H54 (cell line): ENCODE measurements at regions not wholly inside any gene's neighbourhood (a gene's known extent, or its start where the extent isn't known, plus 50 kb on each side); places are given as distances from the start of the nearest gene placed in this dataset.
"Not testable (repeated sequence)": the region's sequence is repeated elsewhere in the genome, so short reads cannot be mapped to it uniquely, and the experiment has no call there.

Experiments
- DNase-seq: peaks from one replicate; pipeline ENCODE4 v3.0.0; 2011; ENCODE audit warnings: low spot score, mixed read lengths; ENCODE audit not compliant: insufficient read length
- FAIRE-seq: peaks from 3 replicates; lab custom pipeline; 2011; peaks lifted over from hg19 to GRCh38; lab: Jason Lieb, UNC
- POLR2A ChIP-seq: IDR thresholded peaks from 2 replicates; pipeline ENCODE4 v1.6.1; 2011; ENCODE audit warnings: low read depth, mild to moderate bottlenecking, low read length

GRCh38 chr2:173502296-173502695 lies 147.6 kb downstream of the CDCA7 start:
- FAIRE-seq (no peak), DNase-seq (no peak)
- TF ChIP-seq POLR2A: no peak

- FAIRE-seq (no peak), DNase-seq (no peak)
- no peak for TF ChIP-seq POLR2A
Measured at GRCh38 chr2:173511357-173511756, 156.7 kb downstream of the CDCA7 start.

GRCh38 chr2:173511942-173512341 lies 157.3 kb downstream of the CDCA7 start:
- DNase-seq (no peak), FAIRE-seq (no peak)
- TF ChIP-seq POLR2A: no peak

GRCh38 chr2:173513107-173513727 lies 158.5 kb downstream of the CDCA7 start:
- TF ChIP-seq POLR2A: no peak
- DNase-seq (no peak), FAIRE-seq (no peak)

DNA sequence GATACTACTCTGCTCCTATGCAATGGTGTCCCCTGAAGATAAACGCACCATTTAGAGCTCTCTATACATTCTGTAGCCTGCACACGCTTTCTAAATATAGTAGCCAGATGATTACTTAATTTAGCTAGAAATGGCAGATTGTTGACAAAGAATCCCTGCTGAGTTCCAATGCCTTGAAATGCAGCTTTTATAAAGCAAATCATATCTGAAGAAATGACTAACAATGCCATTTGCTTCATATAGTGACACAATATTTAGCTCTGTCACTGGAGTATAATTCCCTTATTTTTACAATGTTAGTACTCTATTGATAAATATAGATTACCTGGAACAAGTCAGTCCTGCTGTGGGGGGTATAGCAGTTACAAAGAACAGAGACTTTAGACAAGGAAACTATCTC lies 166.2 kb downstream of the CDCA7 start:
- FAIRE-seq (no peak), DNase-seq (no peak)
- TF ChIP-seq POLR2A: no peak

GRCh38 chr2:173521450-173522192 lies 166.9 kb downstream of the CDCA7 start:
- FAIRE-seq (no peak), DNase-seq (no peak)
- no peak for TF ChIP-seq POLR2A

- FAIRE-seq (no peak), DNase-seq (no peak)
- no peak for TF ChIP-seq POLR2A
Measured at GRCh38 chr2:173523497-173523896, 168.8 kb downstream of the CDCA7 start.

DNA sequence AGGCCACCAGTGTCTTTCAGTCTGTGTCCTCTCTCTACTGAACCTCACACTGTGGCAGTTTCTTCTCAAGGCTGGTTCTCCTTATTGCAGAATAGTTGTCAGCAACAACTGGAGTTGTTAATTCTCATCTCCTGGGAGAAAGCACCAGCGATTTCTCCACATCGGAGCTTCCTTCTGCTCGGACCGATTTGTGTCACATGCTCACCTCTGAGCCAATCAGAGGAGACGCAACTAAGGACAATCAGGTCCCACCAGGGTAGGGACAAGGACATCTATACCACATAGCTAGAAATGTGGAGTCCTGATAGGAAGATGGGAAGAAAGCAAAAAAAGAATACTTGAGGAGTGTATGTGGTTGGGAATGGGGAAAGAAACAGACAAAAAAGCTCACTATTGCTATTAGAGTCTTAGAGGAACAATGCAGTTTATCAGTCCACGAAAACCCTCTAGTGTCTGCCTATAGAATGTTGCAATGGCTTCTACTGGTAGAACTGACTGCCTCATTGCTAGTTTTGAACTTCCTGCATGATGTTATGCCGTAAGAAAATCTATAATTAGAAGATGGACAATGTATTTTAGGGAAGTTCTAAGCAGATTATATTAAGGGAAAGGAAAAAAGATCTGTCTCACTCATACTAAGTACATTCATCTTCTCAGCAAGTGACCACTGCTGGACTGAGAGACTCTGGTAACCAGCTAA lies 169.7 kb downstream of the CDCA7 start:
- no peak for TF ChIP-seq POLR2A
- FAIRE-seq (no peak), DNase-seq (no peak)

GRCh38 chr2:173532732-173533531 lies 178.3 kb downstream of the CDCA7 start:
- FAIRE-seq: not testable (repeated sequence)

GRCh38 chr2:173537694-173538093 lies 183.0 kb downstream of the CDCA7 start:
- TF ChIP-seq POLR2A: no peak
- DNase-seq: no peak
- FAIRE-seq: no peak

More at GRCh38 chr2:173532732-173533531, 178.3 kb downstream of the CDCA7 start:
- DNase-seq: not testable (repeated sequence)

DNA sequence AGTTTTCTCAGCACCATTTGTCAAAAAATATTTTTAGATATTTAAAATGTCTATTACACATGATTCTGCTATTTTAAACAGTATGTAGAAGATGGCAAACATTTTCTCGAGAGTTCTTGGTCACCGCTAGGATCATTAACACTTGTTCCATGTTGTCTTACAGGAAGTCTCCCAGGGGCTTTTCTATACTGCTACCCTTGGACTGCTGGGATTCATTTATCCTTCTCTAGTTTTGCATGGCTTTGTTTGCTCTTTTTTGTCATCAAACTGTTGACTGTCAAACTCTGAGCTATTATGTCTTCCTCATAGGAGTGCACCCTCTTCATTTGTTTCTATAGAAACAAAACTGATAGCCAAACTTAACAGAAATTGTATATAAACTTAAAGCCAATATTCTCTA lies 184.9 kb downstream of the CDCA7 start:
- FAIRE-seq: no peak
- TF ChIP-seq POLR2A: no peak
- no peak for DNase-seq

GRCh38 chr2:173544641-173545363 lies 190.1 kb downstream of the CDCA7 start:
- no peak for TF ChIP-seq POLR2A
- DNase-seq (no peak), FAIRE-seq (no peak)

GRCh38 chr2:173545364-173545763 lies 190.7 kb downstream of the CDCA7 start:
- TF ChIP-seq POLR2A: no peak

GRCh38 chr2:173547499-173547898 lies 192.8 kb downstream of the CDCA7 start:
- TF ChIP-seq POLR2A: no peak
- DNase-seq (no peak), FAIRE-seq (no peak)

More at GRCh38 chr2:173545364-173545763, 190.7 kb downstream of the CDCA7 start:
- DNase-seq: no peak
- FAIRE-seq: peak; percentile 57
